Upper lobe of right lung (tissue), 1 donor: ENCODE measurements at regions not wholly inside any gene's neighbourhood (a gene's known extent, or its start where the extent isn't known, plus 50 kb on each side); places are given as distances from the start of the nearest gene placed in this dataset.

ENCODE experiments used
- ATAC-seq: fragments of 200-7000 bp; cut with Tn5 transposase; one replicate; pipeline ENCODE4 v1.9.1; 2020; ENCODE audit warnings: mild to moderate bottlenecking, moderate library complexity
- DNase-seq: peaks from one replicate; pipeline ENCODE4 v3.0.0-alpha.2; 2020
- H3K27ac ChIP-seq: fragments of 200-600 bp; one replicate; pipeline ENCODE4 v1.8.0; 2022
- H3K27me3 ChIP-seq: fragments of 200-600 bp; one replicate; pipeline ENCODE4 v1.8.0; 2022; ENCODE audit warnings: mild to moderate bottlenecking
- H3K36me3 ChIP-seq: fragments of 200-600 bp; one replicate; pipeline ENCODE4 v1.8.0; 2022
- H3K4me1 ChIP-seq: fragments of 200-600 bp; one replicate; pipeline ENCODE4 v1.8.0; 2022
- H3K4me3 ChIP-seq: fragments of 200-600 bp; one replicate; pipeline ENCODE4 v1.8.0; 2022; ENCODE audit warnings: mild to moderate bottlenecking
- H3K9me3 ChIP-seq: fragments of 200-600 bp; one replicate; pipeline ENCODE4 v1.8.0; 2022
- CTCF ChIP-seq: fragments of 200-600 bp; IDR thresholded peaks from one replicate; pipeline ENCODE4 v1.8.0; 2022; ENCODE audit warnings: antibody characterized with exemption
- intact Hi-C: fragments of 100-400 bp; cut with DNase I; formaldehyde crosslinking; loops from one replicate; pipeline ENCODE4 v1.11.0; 2022
- donor health status: DM: no; HTN: yes; CAD: no; lungs with severe emphysema.

- H3K27me3 ChIP-seq, result no peaks in the 10 kb centered on the region
- no peaks in the 10 kb centered on the region for H3K9me3 ChIP-seq
- H3K27ac ChIP-seq, result no peak overlapping the region
- no peak for DNase-seq
- no peaks in the 10 kb centered on the region for H3K4me1 ChIP-seq
- no peaks in the 10 kb centered on the region for H3K36me3 ChIP-seq
- intact Hi-C loops, result no loop called here
- H3K4me3 ChIP-seq, result no peak overlapping the region
- TF ChIP-seq CTCF, result no peak
- ATAC-seq, result no peak
Observed at GRCh38 chr12:24409868-24410267, 460.4 kb upstream of the SOX5 start.

GRCh38 chr12:24408305-24408704, 458.8 kb upstream of the SOX5 start:
- H3K27me3 ChIP-seq, result no peaks in the 10 kb centered on the region
- ATAC-seq, result no peak
- no peak overlapping the region for H3K27ac ChIP-seq
- intact Hi-C loops, result no loop called here
- H3K9me3 ChIP-seq, result no peaks in the 10 kb centered on the region
- no peaks in the 10 kb centered on the region for H3K36me3 ChIP-seq
- H3K4me1 ChIP-seq, result no peaks in the 10 kb centered on the region
- DNase-seq, result no peak
- no peak overlapping the region for H3K4me3 ChIP-seq
- TF ChIP-seq CTCF, result no peak

GRCh38 chr12:24407884-24408283, 458.4 kb upstream of the SOX5 start:
- no peak overlapping the region for H3K4me3 ChIP-seq
- DNase-seq (no peak), ATAC-seq (no peak)
- H3K27me3 ChIP-seq, result no peaks in the 10 kb centered on the region
- no peak overlapping the region for H3K27ac ChIP-seq
- no peaks in the 10 kb centered on the region for H3K4me1 ChIP-seq
- no peaks in the 10 kb centered on the region for H3K9me3 ChIP-seq
- intact Hi-C loops, result no loop called here
- no peaks in the 10 kb centered on the region for H3K36me3 ChIP-seq
- no peak for TF ChIP-seq CTCF

- TF ChIP-seq CTCF, result no peak
- Histone ChIP-seq H3K27me3 (no peaks in the 10 kb centered on the region), H3K36me3 (no peaks in the 10 kb centered on the region), H3K4me3 (no peak overlapping the region), H3K27ac (no peak overlapping the region), H3K4me1 (no peaks in the 10 kb centered on the region), H3K9me3 (no peaks in the 10 kb centered on the region)
- intact Hi-C loops, result no loop called here
- ATAC-seq (peak; percentile 34), DNase-seq (no peak)
Observed at GRCh38 chr12:24404086-24404815, 454.8 kb upstream of the SOX5 start.

GRCh38 chr12:24400533-24400932, 451.1 kb upstream of the SOX5 start:
- ATAC-seq, result no peak
- no peak overlapping the region for H3K27ac ChIP-seq
- intact Hi-C loops, result no loop called here
- H3K27me3 ChIP-seq, result no peaks in the 10 kb centered on the region
- TF ChIP-seq CTCF, result no peak
- no peaks in the 10 kb centered on the region for H3K36me3 ChIP-seq
- no peaks in the 10 kb centered on the region for H3K4me1 ChIP-seq
- H3K9me3 ChIP-seq, result no peaks in the 10 kb centered on the region
- DNase-seq, result no peak
- H3K4me3 ChIP-seq, result no peak overlapping the region

- no peak for ATAC-seq
- no peaks in the 10 kb centered on the region for H3K4me1 ChIP-seq
- no peak overlapping the region for H3K4me3 ChIP-seq
- no peak overlapping the region for H3K27ac ChIP-seq
- TF ChIP-seq CTCF, result no peak
- H3K27me3 ChIP-seq, result no peaks in the 10 kb centered on the region
- H3K36me3 ChIP-seq, result no peaks in the 10 kb centered on the region
- intact Hi-C loops, result no loop called here
- DNase-seq, result no peak
- H3K9me3 ChIP-seq, result no peaks in the 10 kb centered on the region
Observed at GRCh38 chr12:24398605-24399004, 449.1 kb upstream of the SOX5 start.
